ENCODE measurements at regions not wholly inside any gene's neighbourhood (a gene's known extent, or its start where the extent isn't known, plus 50 kb on each side); places are given as distances from the start of the nearest gene placed in this dataset.
"Not testable (repeated sequence)": the region's sequence is repeated elsewhere in the genome, so short reads cannot be mapped to it uniquely, and the experiment has no call there.

- Histone ChIP-seq H3K4me3 (ENCODE audit: low read depth, low read length) (no peak overlapping the region), H3K27ac (ENCODE audit: low read depth, low read length) (no peak overlapping the region), H3K9ac (ENCODE audit: low read depth, low read length) (no peak overlapping the region)
Measured at GRCh38 chr15:38090678-38091077, 156.2 kb downstream of the TMCO5A start.

GRCh38 chr15:38091078-38091645 lies 156.7 kb downstream of the TMCO5A start:
- Histone ChIP-seq H3K27me3 (ENCODE audit: control insufficient read depth, insufficient read depth, low read length) (no peaks in the 10 kb centered on the region), H3K4me1 (ENCODE audit: control insufficient read depth, insufficient read depth, low read length) (no peaks in the 10 kb centered on the region), H3K9me3 (ENCODE audit: control insufficient read depth, insufficient read depth, low read length) (no peaks in the 10 kb centered on the region), H3K9ac (ENCODE audit: low read depth, low read length) (no peak overlapping the region), H3K27ac (ENCODE audit: low read depth, low read length) (no peak overlapping the region), H3K36me3 (ENCODE audit: control insufficient read depth, insufficient read depth, low read length) (no peaks in the 10 kb centered on the region), H3K4me3 (ENCODE audit: low read depth, low read length) (no peak overlapping the region)

More at GRCh38 chr15:38090678-38091077, 156.2 kb downstream of the TMCO5A start:
- H3K9me3 ChIP-seq (ENCODE audit: control insufficient read depth, insufficient read depth, low read length): no peaks in the 10 kb centered on the region
- H3K27me3 ChIP-seq (ENCODE audit: control insufficient read depth, insufficient read depth, low read length): no peaks in the 10 kb centered on the region
- no peaks in the 10 kb centered on the region for H3K4me1 ChIP-seq (ENCODE audit: control insufficient read depth, insufficient read depth, low read length)
- no peaks in the 10 kb centered on the region for H3K36me3 ChIP-seq (ENCODE audit: control insufficient read depth, insufficient read depth, low read length)

- Histone ChIP-seq H3K27me3 (ENCODE audit: control insufficient read depth, insufficient read depth, low read length) (no peaks in the 10 kb centered on the region), H3K9ac (ENCODE audit: low read depth, low read length) (no peak overlapping the region), H3K9me3 (ENCODE audit: control insufficient read depth, insufficient read depth, low read length) (no peaks in the 10 kb centered on the region), H3K36me3 (ENCODE audit: control insufficient read depth, insufficient read depth, low read length) (no peaks in the 10 kb centered on the region), H3K4me3 (ENCODE audit: low read depth, low read length) (no peak overlapping the region), H3K27ac (ENCODE audit: low read depth, low read length) (no peak overlapping the region), H3K4me1 (ENCODE audit: control insufficient read depth, insufficient read depth, low read length) (no peaks in the 10 kb centered on the region)
Measured at GRCh38 chr15:38093931-38094330, 158.7 kb upstream of the SPRED1 start.

DNA sequence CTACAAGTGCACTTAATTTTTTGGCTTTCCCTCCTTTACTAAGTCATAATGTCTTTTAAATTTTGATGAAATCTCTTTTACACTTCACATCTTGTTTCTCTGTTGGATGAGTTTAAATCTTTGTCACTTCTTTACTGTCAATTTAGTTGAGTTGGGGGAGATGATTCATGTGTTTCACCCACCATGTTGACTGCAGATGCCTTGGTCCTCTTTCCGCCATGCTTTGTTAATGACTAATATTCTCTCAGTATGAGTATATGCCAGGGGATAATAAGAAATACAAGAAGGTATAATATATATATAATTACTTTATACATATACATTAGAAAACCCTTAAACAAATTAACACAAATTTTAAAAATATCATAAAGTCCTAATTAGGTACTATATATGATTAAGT lies 149.7 kb upstream of the SPRED1 start:
- H3K27ac ChIP-seq (ENCODE audit: low read depth, low read length): no peak overlapping the region
- H3K9ac ChIP-seq (ENCODE audit: low read depth, low read length): no peak overlapping the region
- no peaks in the 10 kb centered on the region for H3K36me3 ChIP-seq (ENCODE audit: control insufficient read depth, insufficient read depth, low read length)
- H3K27me3 ChIP-seq (ENCODE audit: control insufficient read depth, insufficient read depth, low read length): no peaks in the 10 kb centered on the region
- no peaks in the 10 kb centered on the region for H3K9me3 ChIP-seq (ENCODE audit: control insufficient read depth, insufficient read depth, low read length)
- no peak overlapping the region for H3K4me3 ChIP-seq (ENCODE audit: low read depth, low read length)
- no peaks in the 10 kb centered on the region for H3K4me1 ChIP-seq (ENCODE audit: control insufficient read depth, insufficient read depth, low read length)

- no peaks in the 10 kb centered on the region for H3K4me1 ChIP-seq (ENCODE audit: control insufficient read depth, insufficient read depth, low read length)
- H3K9ac ChIP-seq (ENCODE audit: low read depth, low read length): no peak overlapping the region
- H3K4me3 ChIP-seq (ENCODE audit: low read depth, low read length): no peak overlapping the region
- no peaks in the 10 kb centered on the region for H3K27me3 ChIP-seq (ENCODE audit: control insufficient read depth, insufficient read depth, low read length)
- no peak overlapping the region for H3K27ac ChIP-seq (ENCODE audit: low read depth, low read length)
- no peaks in the 10 kb centered on the region for H3K36me3 ChIP-seq (ENCODE audit: control insufficient read depth, insufficient read depth, low read length)
- H3K9me3 ChIP-seq (ENCODE audit: control insufficient read depth, insufficient read depth, low read length): no peaks in the 10 kb centered on the region
Measured at GRCh38 chr15:38103564-38103963, 149.1 kb upstream of the SPRED1 start.

DNA sequence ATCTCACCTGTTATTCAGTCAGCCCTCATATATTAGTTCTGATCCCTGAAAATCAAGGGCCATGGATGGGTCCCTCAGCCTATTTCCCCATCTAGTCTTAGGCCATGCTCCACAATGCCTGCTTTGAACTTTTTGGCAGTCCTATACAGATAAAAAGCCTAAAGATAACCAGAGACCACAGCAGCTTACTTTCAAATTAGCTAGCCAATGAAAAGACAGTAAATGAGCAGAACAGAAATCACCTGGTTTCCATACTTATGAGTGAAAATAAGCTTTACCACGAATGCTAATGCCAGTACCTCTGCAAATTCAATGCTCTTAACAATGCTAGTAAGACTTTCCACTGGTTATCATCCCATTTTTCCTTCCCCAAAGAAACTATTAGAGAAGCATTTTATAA lies 141.6 kb upstream of the SPRED1 start:
- H3K4me1 ChIP-seq (ENCODE audit: control insufficient read depth, insufficient read depth, low read length): peaks cover 32% of the 10 kb centered on the region
- peak overlapping the region; percentile 8 for H3K27ac ChIP-seq (ENCODE audit: low read depth, low read length)
- H3K4me3 ChIP-seq (ENCODE audit: low read depth, low read length): no peak overlapping the region
- H3K36me3 ChIP-seq (ENCODE audit: control insufficient read depth, insufficient read depth, low read length): no peaks in the 10 kb centered on the region
- H3K9me3 ChIP-seq (ENCODE audit: control insufficient read depth, insufficient read depth, low read length): no peaks in the 10 kb centered on the region
- no peaks in the 10 kb centered on the region for H3K27me3 ChIP-seq (ENCODE audit: control insufficient read depth, insufficient read depth, low read length)
- H3K9ac ChIP-seq (ENCODE audit: low read depth, low read length): no peak overlapping the region

DNA sequence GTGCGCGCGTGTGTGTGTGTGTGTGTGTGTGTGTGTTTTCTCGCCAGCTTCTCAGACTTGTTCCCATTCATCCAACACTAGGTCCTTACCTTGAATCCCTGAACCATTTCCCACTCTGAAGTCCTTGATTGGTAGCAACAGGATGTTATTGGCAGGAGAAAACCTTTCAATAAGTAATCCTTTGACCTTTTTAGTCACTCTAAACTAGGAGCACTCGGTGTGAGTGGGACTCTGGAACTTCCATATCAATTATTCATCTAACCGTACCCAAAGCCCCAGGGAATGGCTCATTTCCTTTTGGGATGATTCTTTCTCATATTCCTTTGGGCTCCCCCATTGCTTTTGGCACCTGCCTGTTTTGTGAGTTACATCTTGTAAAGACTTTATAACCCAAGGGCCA lies 140.2 kb upstream of the SPRED1 start:
- Histone ChIP-seq H3K36me3 (ENCODE audit: control insufficient read depth, insufficient read depth, low read length) (no peaks in the 10 kb centered on the region), H3K9me3 (ENCODE audit: control insufficient read depth, insufficient read depth, low read length) (no peaks in the 10 kb centered on the region), H3K27me3 (ENCODE audit: control insufficient read depth, insufficient read depth, low read length) (no peaks in the 10 kb centered on the region), H3K9ac (ENCODE audit: low read depth, low read length) (no peak overlapping the region), H3K4me1 (ENCODE audit: control insufficient read depth, insufficient read depth, low read length) (peaks cover 32% of the 10 kb centered on the region), H3K27ac (ENCODE audit: low read depth, low read length) (no peak overlapping the region), H3K4me3 (ENCODE audit: low read depth, low read length) (no peak overlapping the region)

- Histone ChIP-seq H3K4me3 (ENCODE audit: low read depth, low read length) (no peak overlapping the region), H3K9ac (ENCODE audit: low read depth, low read length) (no peak overlapping the region), H3K9me3 (ENCODE audit: control insufficient read depth, insufficient read depth, low read length) (no peaks in the 10 kb centered on the region), H3K4me1 (ENCODE audit: control insufficient read depth, insufficient read depth, low read length) (peaks cover 32% of the 10 kb centered on the region), H3K27me3 (ENCODE audit: control insufficient read depth, insufficient read depth, low read length) (no peaks in the 10 kb centered on the region), H3K36me3 (ENCODE audit: control insufficient read depth, insufficient read depth, low read length) (no peaks in the 10 kb centered on the region), H3K27ac (ENCODE audit: low read depth, low read length) (no peak overlapping the region)
Measured at GRCh38 chr15:38115121-38115520, 137.5 kb upstream of the SPRED1 start.

DNA sequence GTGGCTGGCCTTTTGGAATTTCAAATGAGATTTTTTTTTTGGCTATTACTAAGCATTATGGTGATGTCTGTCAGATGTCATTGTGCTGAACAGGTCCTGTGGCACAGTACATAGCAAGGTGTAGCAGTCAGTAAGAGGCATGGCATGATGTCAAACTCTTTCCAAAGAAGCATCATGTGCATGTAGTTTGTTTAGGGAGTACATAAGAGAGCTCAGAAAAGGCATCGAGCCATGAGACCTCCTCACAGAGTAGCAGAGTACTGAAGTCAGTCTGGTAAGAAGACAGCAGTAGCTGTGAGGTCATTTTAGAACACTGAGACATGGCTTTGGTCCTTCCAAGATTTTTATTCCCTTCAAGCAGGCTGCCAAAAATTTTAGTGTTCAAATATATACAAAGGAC lies 134.9 kb upstream of the SPRED1 start:
- Histone ChIP-seq H3K27ac (ENCODE audit: low read depth, low read length) (no peak overlapping the region), H3K4me1 (ENCODE audit: control insufficient read depth, insufficient read depth, low read length) (peaks cover 12% of the 10 kb centered on the region; the same call in 1 of the 2 replicates), H3K4me3 (ENCODE audit: low read depth, low read length) (no peak overlapping the region), H3K9me3 (ENCODE audit: control insufficient read depth, insufficient read depth, low read length) (no peaks in the 10 kb centered on the region), H3K36me3 (ENCODE audit: control insufficient read depth, insufficient read depth, low read length) (no peaks in the 10 kb centered on the region), H3K27me3 (ENCODE audit: control insufficient read depth, insufficient read depth, low read length) (no peaks in the 10 kb centered on the region), H3K9ac (ENCODE audit: low read depth, low read length) (no peak overlapping the region)

DNA sequence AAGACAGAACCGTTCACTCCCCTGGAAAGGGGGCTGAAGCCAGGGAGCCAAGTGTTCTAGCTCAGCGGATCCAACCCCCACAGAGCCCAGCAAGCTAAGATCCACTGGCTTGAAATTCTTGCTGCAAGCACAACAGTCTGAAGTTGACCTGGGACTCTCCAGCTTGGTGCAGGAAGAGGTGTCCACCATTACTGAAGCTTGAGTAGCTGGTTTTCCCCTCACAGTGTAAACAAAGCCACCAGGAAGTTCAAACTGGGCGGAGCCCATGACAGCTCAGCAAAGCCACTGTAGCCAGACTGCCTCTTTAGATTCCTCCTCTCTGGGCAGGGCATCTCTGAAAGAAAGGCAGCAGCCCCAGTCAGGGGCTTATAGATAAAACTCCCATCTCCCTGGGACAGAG lies 132.8 kb upstream of the SPRED1 start:
- H3K36me3 ChIP-seq (ENCODE audit: control insufficient read depth, insufficient read depth, low read length); H3K27me3 ChIP-seq (ENCODE audit: control insufficient read depth, insufficient read depth, low read length); H3K9ac ChIP-seq (ENCODE audit: low read depth, low read length); H3K9me3 ChIP-seq (ENCODE audit: control insufficient read depth, insufficient read depth, low read length); H3K4me1 ChIP-seq (ENCODE audit: control insufficient read depth, insufficient read depth, low read length); H3K4me3 ChIP-seq (ENCODE audit: low read depth, low read length); H3K27ac ChIP-seq (ENCODE audit: low read depth, low read length): not testable (repeated sequence)

GRCh38 chr15:38127306-38127771 lies 125.3 kb upstream of the SPRED1 start:
- Histone ChIP-seq H3K27me3 (ENCODE audit: control insufficient read depth, insufficient read depth, low read length) (no peaks in the 10 kb centered on the region), H3K9me3 (ENCODE audit: control insufficient read depth, insufficient read depth, low read length) (no peaks in the 10 kb centered on the region), H3K4me3 (ENCODE audit: low read depth, low read length) (no peak overlapping the region), H3K36me3 (ENCODE audit: control insufficient read depth, insufficient read depth, low read length) (no peaks in the 10 kb centered on the region), H3K4me1 (ENCODE audit: control insufficient read depth, insufficient read depth, low read length) (0 out of 2 replicates have a peak, but pooled peaks cover 6% of the 10 kb centered on the region), H3K9ac (ENCODE audit: low read depth, low read length) (no peak overlapping the region), H3K27ac (ENCODE audit: low read depth, low read length) (no peak overlapping the region)

Measured in HUES48 (cell line).